GM21717 (cell line): ENCODE measurements at regions not wholly inside any gene's neighbourhood (a gene's known extent, or its start where the extent isn't known, plus 50 kb on each side); places are given as distances from the start of the nearest gene placed in this dataset.
"Not testable (repeated sequence)": the region's sequence is repeated elsewhere in the genome, so short reads cannot be mapped to it uniquely, and the experiment has no call there.

Experiments used
- ATAC-seq: cut with Tn5 transposase; IDR thresholded peaks from one replicate; pipeline ENCODE4 v1.9.1; 2021; ENCODE audit warnings: mild to moderate bottlenecking, moderate library complexity; ENCODE audit not compliant: unreplicated experiment

GRCh38 chr1:185441605-185442004 is 124.6 kb upstream of the IVNS1ABP start:
- ATAC-seq = no peak

DNA sequence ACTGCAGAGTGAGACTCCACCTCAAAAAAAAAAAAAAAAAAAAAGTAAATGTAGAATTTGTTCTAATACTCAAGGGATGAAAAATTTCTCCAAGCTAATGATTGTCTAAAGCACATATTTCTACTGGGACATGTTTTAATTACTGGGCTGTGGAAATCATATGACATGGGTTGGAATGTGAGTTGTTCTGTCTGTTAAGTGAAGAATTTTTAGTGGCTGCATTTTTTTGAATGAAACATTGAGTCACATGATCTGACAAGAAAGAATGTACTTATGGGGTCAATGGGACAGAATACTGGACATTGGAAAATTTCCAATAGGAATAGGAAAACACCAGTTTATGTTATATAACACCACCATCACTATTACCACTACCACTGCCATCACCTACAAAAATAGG is 123.8 kb upstream of the IVNS1ABP start:
- ATAC-seq = no peak

DNA sequence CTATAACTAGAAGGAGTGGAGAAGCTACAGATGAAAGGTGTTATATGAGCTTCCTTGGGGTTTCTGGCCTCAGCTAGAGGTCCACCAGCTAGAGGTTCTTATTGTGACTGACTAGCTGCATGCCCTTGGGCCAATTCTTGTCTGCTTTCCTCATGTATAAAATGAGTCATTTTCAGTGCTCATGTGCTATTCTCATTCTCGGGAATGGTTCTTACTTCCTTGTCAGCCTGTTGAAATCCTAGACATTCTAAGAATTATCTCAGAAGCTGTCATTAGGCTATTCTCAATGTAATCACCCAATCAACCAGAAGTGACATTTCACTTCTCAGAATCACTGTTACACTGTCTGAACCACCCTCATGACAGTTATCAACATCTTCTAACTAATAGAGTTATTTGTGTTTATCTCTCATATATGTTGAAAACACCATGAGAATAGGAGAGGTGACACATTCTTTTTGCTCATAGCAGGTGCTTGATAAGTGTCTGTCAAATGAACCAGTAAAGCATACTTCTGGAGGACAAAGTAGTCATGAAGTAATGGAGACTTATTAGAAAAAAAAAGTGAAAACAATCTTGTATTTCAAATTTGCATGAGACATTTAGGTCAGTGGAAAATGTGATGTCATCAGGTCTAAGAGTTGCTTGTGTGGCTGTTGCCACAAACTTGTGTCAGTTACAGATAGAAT is 122.8 kb upstream of the IVNS1ABP start:
- peak; percentile 88 for ATAC-seq

DNA sequence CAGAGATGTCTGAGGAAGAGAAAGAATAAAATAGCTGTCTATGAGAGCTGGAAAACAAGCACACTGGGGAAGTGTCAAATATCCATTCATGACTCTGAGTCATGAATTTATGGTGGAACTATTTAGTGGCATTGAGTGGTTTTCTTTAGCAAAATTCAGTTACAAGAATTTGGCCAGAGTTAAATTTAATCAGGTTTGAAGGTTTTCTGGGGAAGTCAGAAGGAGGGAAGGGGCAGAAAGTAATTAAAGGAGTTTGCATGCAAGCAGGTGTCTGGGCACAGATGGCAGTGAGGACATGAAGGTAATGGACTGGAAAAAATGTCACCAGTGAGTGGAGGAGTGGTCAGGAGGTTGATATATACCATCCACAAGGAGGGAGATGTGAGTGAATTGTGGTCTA is 121.9 kb upstream of the IVNS1ABP start:
- peak; percentile 1 for ATAC-seq

- no peak for ATAC-seq
Measured at GRCh38 chr1:185435696-185436379, 118.8 kb upstream of the IVNS1ABP start.

- ATAC-seq = no peak
Measured at GRCh38 chr1:185434721-185435120, 117.7 kb upstream of the IVNS1ABP start.

- ATAC-seq = no peak
Measured at GRCh38 chr1:185433667-185434066, 116.6 kb upstream of the IVNS1ABP start.

GRCh38 chr1:185432948-185433347 is 115.9 kb upstream of the IVNS1ABP start:
- no peak for ATAC-seq

- ATAC-seq = no peak
Measured at GRCh38 chr1:185431612-185432011, 114.6 kb upstream of the IVNS1ABP start.

GRCh38 chr1:185429668-185430067 is 112.6 kb upstream of the IVNS1ABP start:
- not testable (repeated sequence) for ATAC-seq

DNA sequence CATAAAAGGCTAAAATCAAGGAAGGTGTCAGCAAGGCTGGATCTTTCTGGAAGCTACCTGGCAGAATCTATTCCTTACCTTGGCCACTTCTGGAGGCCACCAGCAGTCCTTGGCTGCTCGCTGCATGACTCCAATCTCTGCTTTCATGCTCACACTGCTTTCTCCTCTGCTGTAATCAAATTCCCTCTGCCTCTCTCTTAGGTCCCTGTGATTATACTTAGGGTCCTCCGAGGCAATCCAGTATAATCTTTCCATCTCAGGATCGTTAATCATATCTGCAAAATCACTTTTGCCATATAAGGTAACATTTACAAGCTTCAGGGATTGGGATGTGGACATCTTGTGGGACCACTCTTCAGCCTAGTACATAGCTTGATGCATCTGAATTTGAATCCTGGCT is 110.7 kb upstream of the IVNS1ABP start:
- ATAC-seq = no peak

GRCh38 chr1:185427264-185427663 is 110.2 kb upstream of the IVNS1ABP start:
- ATAC-seq = no peak

DNA sequence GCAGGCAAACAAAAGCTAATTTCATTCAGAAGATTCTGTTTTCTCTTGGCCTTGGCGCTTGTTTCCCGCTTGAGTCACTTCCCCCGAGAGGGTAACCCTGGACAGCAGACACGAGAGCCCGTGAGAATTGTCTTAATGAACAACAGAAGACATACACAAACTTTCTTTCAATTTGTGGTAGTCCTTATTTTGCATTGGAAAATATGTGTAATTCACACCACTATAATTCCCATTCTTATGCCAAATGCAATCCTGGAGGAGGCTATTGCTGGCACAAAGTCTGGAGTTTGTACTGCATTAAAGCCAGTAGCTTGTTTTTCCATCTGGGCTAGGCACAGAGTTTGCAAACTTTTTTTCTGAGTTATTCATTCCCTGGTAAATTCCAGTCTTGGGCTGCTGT is 109.8 kb upstream of the IVNS1ABP start:
- no peak for ATAC-seq

- ATAC-seq = no peak
Measured at GRCh38 chr1:185425163-185425562, 108.1 kb upstream of the IVNS1ABP start.

DNA sequence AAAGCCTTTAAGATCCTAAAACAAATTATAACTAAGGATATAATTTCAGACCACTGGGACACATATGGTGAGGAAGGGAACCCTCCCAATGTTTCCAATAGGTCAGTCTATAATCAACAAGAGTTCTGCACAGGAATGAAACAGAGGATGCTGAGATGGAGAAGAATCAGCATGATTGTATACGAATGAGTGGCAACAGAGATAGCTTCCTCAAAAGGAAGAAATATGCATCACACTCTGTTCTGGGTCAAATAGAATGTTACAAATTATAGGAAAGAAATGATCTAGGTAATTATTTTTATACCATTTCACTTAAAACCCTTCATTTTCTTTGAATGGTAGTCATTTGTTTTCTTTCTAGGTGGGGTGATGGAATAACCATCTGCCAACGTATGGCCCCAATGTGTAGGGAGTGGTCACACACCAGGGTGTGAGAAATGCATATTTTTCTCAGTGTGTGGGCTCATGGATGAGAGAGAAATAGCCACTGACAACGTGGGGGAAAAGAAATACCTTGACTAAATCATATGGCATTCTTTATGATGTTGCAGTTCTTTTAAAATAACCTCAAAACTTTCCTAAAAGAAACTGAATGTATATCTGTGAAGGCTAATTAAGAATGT is 104.6 kb upstream of the IVNS1ABP start:
- ATAC-seq = no peak

- ATAC-seq = no peak
Measured at GRCh38 chr1:185420588-185421081, 103.6 kb upstream of the IVNS1ABP start.

- ATAC-seq = no peak
Measured at GRCh38 chr1:185419718-185420117, 102.7 kb upstream of the IVNS1ABP start.

GRCh38 chr1:185418472-185418871 is 101.4 kb upstream of the IVNS1ABP start:
- ATAC-seq = no peak

DNA sequence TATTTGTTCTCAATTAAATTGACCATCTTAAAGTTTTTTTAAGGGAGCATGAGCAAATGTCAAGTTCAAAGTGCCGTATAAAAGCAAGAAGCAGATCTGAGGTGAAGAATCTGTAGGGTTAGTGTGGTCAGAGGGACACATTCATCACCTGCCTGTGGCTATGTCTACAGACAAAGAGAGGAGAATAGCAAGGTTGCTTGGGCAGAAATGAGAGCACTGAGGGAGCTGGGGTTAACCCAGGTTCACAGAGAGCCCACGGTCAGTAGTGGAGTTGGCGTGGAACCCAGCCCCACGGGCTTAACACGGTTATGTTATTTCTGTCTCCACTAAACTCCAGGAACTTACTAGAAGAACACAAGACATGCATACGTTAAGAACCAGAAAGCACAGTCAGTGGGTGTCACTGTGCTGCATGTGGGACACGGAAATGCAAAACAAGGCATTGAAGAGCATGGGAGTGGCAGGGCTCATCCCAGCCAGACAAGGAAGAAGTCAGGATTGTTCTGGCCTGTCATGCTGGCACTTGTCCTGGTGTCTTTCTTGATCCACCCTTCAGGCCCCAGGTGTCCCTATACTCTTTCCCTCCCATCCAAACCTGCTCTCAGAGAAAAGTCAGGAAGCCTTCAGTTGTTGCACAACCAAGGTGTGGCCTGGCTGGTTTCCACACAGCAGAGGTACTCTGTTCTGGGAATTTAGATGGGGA is 95.5 kb upstream of the IVNS1ABP start:
- no peak for ATAC-seq

GRCh38 chr1:185409763-185410528 is 92.9 kb upstream of the IVNS1ABP start:
- no peak for ATAC-seq

DNA sequence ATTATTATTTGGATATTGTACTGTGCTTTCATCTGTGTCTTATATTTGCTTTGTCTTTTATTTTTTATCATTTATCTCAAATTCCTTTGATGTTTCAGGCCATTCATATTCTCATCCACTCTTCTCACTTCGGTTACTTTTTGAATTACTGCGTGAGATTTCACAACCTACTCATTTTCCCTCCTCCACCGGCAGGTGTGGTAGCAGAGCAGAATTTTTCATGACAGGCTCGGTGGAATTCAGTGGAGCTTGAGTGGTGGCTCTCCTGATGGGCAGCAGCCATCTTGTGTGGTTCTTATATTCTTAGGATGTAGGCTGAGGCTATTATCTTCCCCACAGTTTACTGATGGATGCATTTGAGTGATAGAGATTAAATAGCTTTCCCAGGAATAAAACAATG is 92.3 kb upstream of the IVNS1ABP start:
- no peak for ATAC-seq
